Activated CD8-positive, alpha-beta T cell treated with anti-CD3 and anti-CD28 coated beads, Interleukin-2, amount 10 ng/mL, durations not matched to agents 7 days and 5 days (primary cell): ENCODE measurements at regions not wholly inside any gene's neighbourhood (a gene's known extent, or its start where the extent isn't known, plus 50 kb on each side); places are given as distances from the start of the nearest gene placed in this dataset.

Experiments
- ATAC-seq: fragments of 150-1000 bp; cut with Tn5 transposase; one replicate; pipeline ENCODE4 v1.10.0; 2021; ENCODE audit warnings: moderate library complexity
- CTCF ChIA-PET: fragments of 350-600 bp; sonication (Branson Sonifier 250); formaldehyde crosslinking; loops from one replicate; lab custom pipeline; 2021; ENCODE audit warnings: antibody characterized with exemption; lab: Charles Lee
- POLR2A ChIA-PET: fragments of 350-600 bp; sonication (Branson Sonifier 250); formaldehyde crosslinking; loops from one replicate; lab custom pipeline; 2021; ENCODE audit warnings: antibody characterized with exemption; lab: Charles Lee
- DNase-seq: peaks from one replicate; pipeline ENCODE4 v3.0.0-alpha.2; 2020
- H3K27ac Mint-ChIP-seq: one replicate; pipeline ENCODE4 v1.8.0; 2021; ENCODE audit warnings: mild to moderate bottlenecking, mixed read lengths
- H3K27me3 Mint-ChIP-seq: one replicate; pipeline ENCODE4 v1.8.0; 2021; ENCODE audit warnings: low read depth, mixed read lengths
- H3K36me3 Mint-ChIP-seq: one replicate; pipeline ENCODE4 v1.8.0; 2021; ENCODE audit warnings: low read depth, mixed read lengths
- H3K4me1 Mint-ChIP-seq: one replicate; pipeline ENCODE4 v1.8.0; 2021; ENCODE audit warnings: low read depth, mixed read lengths
- H3K4me3 Mint-ChIP-seq: one replicate; pipeline ENCODE4 v1.8.0; 2021; ENCODE audit warnings: mild to moderate bottlenecking, mixed read lengths
- H3K9me3 Mint-ChIP-seq: one replicate; pipeline ENCODE4 v1.8.0; 2022; ENCODE audit warnings: mixed read lengths; ENCODE audit not compliant: insufficient read depth

GRCh38 chr5:142441616-142442015 lies 116.8 kb upstream of the SPRY4 start:
- H3K27ac Mint-ChIP-seq, result no peak overlapping the region
- no peaks in the 10 kb centered on the region for H3K36me3 Mint-ChIP-seq
- DNase-seq, result peak; percentile 39
- peak; percentile 69 for ATAC-seq
- no peaks in the 10 kb centered on the region for H3K9me3 Mint-ChIP-seq
- peaks cover 19% of the 10 kb centered on the region for H3K27me3 Mint-ChIP-seq
- CTCF ChIA-PET, result interaction anchor here (1.0 kb wide), 1 partner anchor 447 kb away, joined by 3 read pairs; no protein-coding TSS in a partner anchor
- H3K4me3 Mint-ChIP-seq, result no peak overlapping the region
- POLR2A ChIA-PET, result interaction anchor here (0.6 kb wide), 2 partner anchors 86 to 180 kb away, joined by 3 read pairs; no protein-coding TSS in a partner anchor
- H3K4me1 Mint-ChIP-seq, result peaks cover 10% of the 10 kb centered on the region

DNA sequence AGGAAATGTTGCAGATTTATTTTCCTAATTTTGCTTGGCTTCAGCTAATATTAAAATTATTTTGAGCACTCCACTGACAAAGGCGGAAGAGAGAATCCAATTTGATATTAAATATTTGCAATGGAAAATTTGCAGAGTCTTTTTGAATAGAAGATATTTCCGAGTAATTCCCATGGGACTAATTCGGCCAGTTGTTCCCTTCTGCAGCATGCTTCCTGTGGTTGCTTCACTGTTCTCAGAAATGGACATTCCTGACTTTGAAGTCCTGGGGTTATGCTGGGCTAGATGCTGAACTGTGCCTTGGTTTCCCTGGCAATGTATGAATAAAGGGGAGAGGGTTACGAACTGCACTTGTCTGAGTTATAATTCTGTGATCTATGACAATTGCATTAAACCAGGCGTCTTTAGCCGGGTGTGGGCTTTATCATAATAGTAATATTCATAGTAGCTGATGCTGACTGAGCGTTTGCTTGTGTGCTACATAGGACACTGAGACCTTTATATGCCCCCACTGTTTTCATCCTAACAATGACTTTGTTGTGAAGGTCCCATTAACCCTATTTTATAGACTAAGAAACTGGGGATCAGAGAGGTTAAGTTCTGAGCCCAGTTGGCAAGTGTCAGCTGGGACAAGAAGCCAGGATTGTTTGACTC lies 114.5 kb upstream of the SPRY4 start:
- ATAC-seq, result no peak
- Mint-ChIP-seq H3K4me3 (no peak overlapping the region), H3K27me3 (peaks cover 19% of the 10 kb centered on the region), H3K4me1 (peaks cover 10% of the 10 kb centered on the region), H3K27ac (no peak overlapping the region), H3K36me3 (no peaks in the 10 kb centered on the region), H3K9me3 (no peaks in the 10 kb centered on the region)
- POLR2A ChIA-PET, result no interaction called here
- DNase-seq, result no peak
- CTCF ChIA-PET, result interaction anchor here (0.9 to 1.1 kb wide), 2 partner anchors 9 to 287 kb away, joined by 3 read pairs; no protein-coding TSS in a partner anchor

DNA sequence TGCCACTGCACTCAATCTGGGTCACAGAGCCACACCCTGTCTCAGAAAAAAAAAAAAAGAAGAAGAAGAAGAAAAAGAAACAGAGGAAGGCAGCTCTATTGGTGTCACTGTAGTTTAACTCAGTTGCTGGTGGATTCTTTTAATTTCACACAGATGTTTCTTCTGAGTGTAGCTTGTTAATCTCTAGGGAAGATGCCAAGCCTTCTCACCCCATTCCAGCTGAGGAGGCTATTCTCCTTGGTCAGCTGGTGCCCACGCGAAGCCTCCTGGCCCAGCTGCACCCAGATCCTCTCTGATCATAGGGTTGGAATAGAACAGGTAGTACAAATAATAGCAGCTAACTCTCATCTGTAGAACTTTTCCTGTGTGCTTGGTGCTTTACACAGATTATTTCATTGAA lies 113.8 kb upstream of the SPRY4 start:
- H3K4me3 Mint-ChIP-seq, result no peak overlapping the region

DNA sequence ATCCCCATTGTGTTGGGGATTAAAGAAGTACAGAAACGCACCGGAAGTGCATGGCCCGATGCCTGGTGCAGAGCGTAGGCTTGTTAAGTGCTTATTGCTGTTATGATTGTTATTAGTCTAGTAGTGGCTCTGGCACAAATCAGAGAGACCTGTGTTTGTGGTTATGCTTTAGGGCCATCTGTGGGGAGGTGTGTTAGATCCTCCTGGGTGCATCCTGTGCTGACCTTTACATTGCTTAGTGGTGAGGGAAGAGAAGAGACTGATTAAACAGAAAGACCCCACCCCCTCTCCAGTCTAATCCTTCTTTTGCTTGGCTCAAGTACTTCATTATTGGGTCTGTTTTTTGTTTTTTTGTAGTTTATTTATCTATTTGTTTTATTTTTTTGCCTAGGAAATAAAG lies 112.7 kb upstream of the SPRY4 start:
- Mint-ChIP-seq H3K4me3 (no peak overlapping the region), H3K9me3 (no peaks in the 10 kb centered on the region), H3K27me3 (peaks cover 15% of the 10 kb centered on the region), H3K4me1 (peaks cover 25% of the 10 kb centered on the region), H3K36me3 (no peaks in the 10 kb centered on the region), H3K27ac (no peak overlapping the region)
- ChIA-PET CTCF (no interaction called here), POLR2A (no interaction called here)
- ATAC-seq (no peak), DNase-seq (no peak)

More for the DNA sequence above, 113.8 kb upstream of the SPRY4 start:
- no peak overlapping the region for H3K27ac Mint-ChIP-seq
- H3K36me3 Mint-ChIP-seq, result no peaks in the 10 kb centered on the region
- ChIA-PET POLR2A (no interaction called here), CTCF (interaction anchor here (1.1 kb wide), 1 partner anchor 286 kb away, joined by 3 read pairs; no protein-coding TSS in a partner anchor)
- H3K9me3 Mint-ChIP-seq, result no peaks in the 10 kb centered on the region
- no peak for ATAC-seq
- no peak for DNase-seq
- H3K27me3 Mint-ChIP-seq, result peaks cover 19% of the 10 kb centered on the region
- peaks cover 15% of the 10 kb centered on the region for H3K4me1 Mint-ChIP-seq

GRCh38 chr5:142435410-142436115 lies 110.7 kb upstream of the SPRY4 start:
- Mint-ChIP-seq H3K4me3 (no peak overlapping the region), H3K27ac (no peak overlapping the region), H3K9me3 (no peaks in the 10 kb centered on the region), H3K36me3 (no peaks in the 10 kb centered on the region), H3K27me3 (peaks cover 3% of the 10 kb centered on the region), H3K4me1 (peaks cover 30% of the 10 kb centered on the region)
- DNase-seq, result no peak
- ChIA-PET CTCF (no interaction called here), POLR2A (interaction anchor here (2.1 kb wide), 1 partner anchor 78 kb away, joined by 8 read pairs; no protein-coding TSS in a partner anchor)
- no peak for ATAC-seq

DNA sequence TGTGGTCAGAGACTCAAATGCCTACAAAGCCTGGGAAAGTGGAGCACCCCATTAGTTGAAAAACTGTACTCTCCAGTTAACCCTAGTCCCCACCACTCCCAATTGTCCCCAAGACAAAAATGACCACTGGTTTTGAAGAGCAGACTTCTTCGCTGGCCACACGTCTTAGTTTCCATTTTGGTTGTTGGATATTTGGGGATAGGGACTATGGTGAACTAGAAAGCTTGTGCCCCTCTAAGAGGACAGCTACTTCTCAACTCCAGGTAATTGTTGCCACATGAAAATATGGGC lies 109.4 kb upstream of the SPRY4 start:
- peaks cover under 1% of the 10 kb centered on the region for H3K27me3 Mint-ChIP-seq
- ATAC-seq (no peak), DNase-seq (no peak)
- CTCF ChIA-PET, result no interaction called here
- H3K36me3 Mint-ChIP-seq, result no peaks in the 10 kb centered on the region
- no peaks in the 10 kb centered on the region for H3K9me3 Mint-ChIP-seq
- H3K4me3 Mint-ChIP-seq, result no peak overlapping the region
- H3K27ac Mint-ChIP-seq, result no peak overlapping the region
- POLR2A ChIA-PET, result no interaction called here
- peaks cover 33% of the 10 kb centered on the region for H3K4me1 Mint-ChIP-seq

DNA sequence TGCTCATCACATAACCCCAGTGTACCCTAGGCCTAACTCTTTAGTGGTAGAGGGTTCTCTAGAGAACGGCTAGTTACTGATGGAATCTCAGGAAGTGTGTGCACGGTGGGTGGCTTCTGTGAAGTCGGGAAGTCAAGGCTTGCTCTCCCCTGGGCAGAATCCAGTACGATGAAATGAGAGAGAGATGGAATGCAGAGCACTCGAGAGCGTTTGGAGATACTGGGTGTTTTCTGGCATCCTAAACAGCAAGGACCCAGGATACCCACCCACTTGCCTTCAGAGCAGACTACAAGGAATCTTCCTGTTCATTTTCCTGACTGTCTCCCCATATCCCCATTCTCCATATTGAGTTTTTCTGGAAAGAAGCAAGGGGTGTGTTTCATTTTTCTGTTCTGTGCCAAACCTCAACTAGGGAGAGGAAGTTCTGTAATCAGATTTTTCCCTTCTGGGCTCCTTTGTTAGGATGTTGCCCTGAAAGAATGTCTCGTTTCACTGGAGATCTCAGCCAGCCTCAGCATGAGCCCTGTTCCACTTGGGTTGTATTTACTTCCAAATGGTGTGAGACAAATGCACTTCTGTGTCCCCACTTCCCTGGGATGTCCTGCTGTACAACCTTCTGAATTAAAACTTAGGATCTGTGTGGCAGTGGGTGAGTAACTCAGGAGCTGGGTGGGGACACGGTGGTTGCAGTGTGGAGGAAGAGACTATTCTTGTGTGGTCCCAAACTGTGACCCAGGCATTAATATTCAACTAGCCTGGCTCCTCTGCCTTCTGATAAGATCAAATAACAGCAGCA lies 108.9 kb upstream of the SPRY4 start:
- CTCF ChIA-PET, result interaction anchor here (1.1 to 1.2 kb wide), 2 partner anchors 12 to 116 kb away, joined by 3 to 6 read pairs; no protein-coding TSS in a partner anchor
- peaks cover 34% of the 10 kb centered on the region for H3K4me1 Mint-ChIP-seq
- DNase-seq (no peak), ATAC-seq (no peak)
- peak overlapping the region; percentile 93 for H3K27ac Mint-ChIP-seq
- no peaks in the 10 kb centered on the region for H3K27me3 Mint-ChIP-seq
- H3K36me3 Mint-ChIP-seq, result no peaks in the 10 kb centered on the region
- peak overlapping the region; percentile 70 for H3K4me3 Mint-ChIP-seq
- POLR2A ChIA-PET, result interaction anchor here (1.1 to 1.9 kb wide), 3 partner anchors 12 to 76 kb away, joined by 3 to 13 read pairs (median 7); no protein-coding TSS in a partner anchor
- no peaks in the 10 kb centered on the region for H3K9me3 Mint-ChIP-seq

- ChIA-PET CTCF (interaction anchor here (1.1 to 1.2 kb wide), 2 partner anchors 11 to 115 kb away, joined by 3 to 6 read pairs; no protein-coding TSS in a partner anchor), POLR2A (interaction anchor here (1.1 to 1.9 kb wide), 3 partner anchors 11 to 76 kb away, joined by 3 to 13 read pairs (median 7); no protein-coding TSS in a partner anchor)
- peak overlapping the region; percentile 93 for H3K27ac Mint-ChIP-seq
- H3K4me3 Mint-ChIP-seq, result peak overlapping the region; percentile 70
- H3K9me3 Mint-ChIP-seq, result no peaks in the 10 kb centered on the region
- peaks cover 35% of the 10 kb centered on the region for H3K4me1 Mint-ChIP-seq
- no peaks in the 10 kb centered on the region for H3K27me3 Mint-ChIP-seq
- H3K36me3 Mint-ChIP-seq, result no peaks in the 10 kb centered on the region
- ATAC-seq (peak; percentile 91), DNase-seq (peak; percentile 81)
These were observed 108.1 kb upstream of the SPRY4 start for GRCh38 chr5:142432961-142433360.

- H3K36me3 Mint-ChIP-seq, result no peaks in the 10 kb centered on the region
- ATAC-seq, result peak; percentile 82
- peak overlapping the region; percentile 93 for H3K27ac Mint-ChIP-seq
- no peaks in the 10 kb centered on the region for H3K9me3 Mint-ChIP-seq
- ChIA-PET POLR2A (interaction anchor here (1.1 to 1.9 kb wide), 3 partner anchors 10 to 75 kb away, joined by 3 to 13 read pairs (median 7); no protein-coding TSS in a partner anchor), CTCF (interaction anchor here (1.0 to 1.2 kb wide), 3 partner anchors 10 to 115 kb away, joined by 3 to 6 read pairs (median 4); no protein-coding TSS in a partner anchor)
- H3K4me3 Mint-ChIP-seq, result peak overlapping the region; percentile 70
- peaks cover 39% of the 10 kb centered on the region for H3K4me1 Mint-ChIP-seq
- peak; percentile 63 for DNase-seq
- H3K27me3 Mint-ChIP-seq, result no peaks in the 10 kb centered on the region
These were observed 107.6 kb upstream of the SPRY4 start for GRCh38 chr5:142432369-142432863.

DNA sequence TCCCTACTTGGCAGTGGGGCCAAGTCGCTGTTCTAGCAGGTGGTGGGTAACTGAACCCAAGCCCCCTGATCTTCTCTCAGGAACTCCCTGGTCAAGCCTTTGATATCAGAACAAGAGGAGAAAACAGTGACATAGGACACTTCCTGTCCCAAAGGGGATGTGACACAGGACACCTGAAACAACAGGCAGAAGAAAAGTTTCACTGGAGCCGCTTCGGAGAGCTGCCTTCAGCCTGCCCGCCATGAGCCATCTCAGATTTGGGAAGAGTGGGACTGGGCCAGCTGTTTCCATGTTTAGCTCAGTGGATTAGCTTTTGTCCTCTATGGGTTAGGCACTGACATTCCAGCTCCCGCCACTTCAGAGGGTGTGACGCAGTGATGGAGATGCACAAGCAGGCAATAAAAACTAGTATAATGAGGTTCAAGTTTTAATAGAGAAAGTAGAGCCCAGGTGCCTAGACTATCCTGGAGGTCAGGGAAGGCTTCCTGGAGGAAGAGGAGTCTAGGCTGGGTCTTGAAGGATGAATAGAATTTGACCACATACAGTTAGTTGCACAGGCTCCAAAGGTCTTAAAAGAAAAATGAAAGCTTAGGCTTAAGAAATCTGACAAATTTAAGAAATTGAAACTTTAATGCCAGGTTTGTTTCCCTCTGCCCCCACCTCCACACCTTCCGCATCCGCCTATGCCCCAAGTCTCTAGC lies 104.1 kb upstream of the SPRY4 start:
- no peak overlapping the region for H3K4me3 Mint-ChIP-seq

More for the DNA sequence above, 104.1 kb upstream of the SPRY4 start:
- Mint-ChIP-seq H3K4me1 (peaks cover 58% of the 10 kb centered on the region), H3K9me3 (peaks cover 5% of the 10 kb centered on the region), H3K36me3 (no peaks in the 10 kb centered on the region), H3K27me3 (no peaks in the 10 kb centered on the region), H3K27ac (no peak overlapping the region)
- ChIA-PET CTCF (no interaction called here), POLR2A (no interaction called here)
- DNase-seq (no peak), ATAC-seq (no peak)
